Superior temporal gyrus (tissue), 1 donor: ENCODE measurements at regions not wholly inside any gene's neighbourhood (a gene's known extent, or its start where the extent isn't known, plus 50 kb on each side); places are given as distances from the start of the nearest gene placed in this dataset.

Source experiments
- DNase-seq: peaks from one replicate; pipeline ENCODE4 v3.0.0-alpha.2; 2016; ENCODE audit errors: extremely low spot score

GRCh38 chr11:76298255-76298654, 82.7 kb downstream of the THAP12 start:
- no peak for DNase-seq

- no peak for DNase-seq
Measured at GRCh38 chr11:76296731-76297542, 84.0 kb downstream of the THAP12 start.

GRCh38 chr11:76293189-76293631, 86.9 kb upstream of the WNT11 start:
- no peak for DNase-seq

- DNase-seq, result no peak
Measured at GRCh38 chr11:76292583-76293188, 86.4 kb upstream of the WNT11 start.

- no peak for DNase-seq
Measured at GRCh38 chr11:76291576-76292526, 85.5 kb upstream of the WNT11 start.

GRCh38 chr11:76288166-76288980, 82.1 kb upstream of the WNT11 start:
- no peak for DNase-seq

GRCh38 chr11:76287227-76287626, 80.9 kb upstream of the WNT11 start:
- DNase-seq, result no peak

GRCh38 chr11:76285397-76286104, 79.2 kb upstream of the WNT11 start:
- DNase-seq, result no peak

GRCh38 chr11:76284161-76284560, 77.9 kb upstream of the WNT11 start:
- DNase-seq, result no peak

GRCh38 chr11:76282811-76283595, 76.7 kb upstream of the WNT11 start:
- no peak for DNase-seq

- DNase-seq, result no peak
Measured at GRCh38 chr11:76282172-76282571, 75.9 kb upstream of the WNT11 start.

GRCh38 chr11:76281558-76281906, 75.2 kb upstream of the WNT11 start:
- no peak for DNase-seq

- no peak for DNase-seq
Measured at GRCh38 chr11:76280882-76281557, 74.7 kb upstream of the WNT11 start.

- DNase-seq, result no peak
Measured at GRCh38 chr11:76280151-76280881, 74.0 kb upstream of the WNT11 start.

- DNase-seq, result no peak
Measured at GRCh38 chr11:76279646-76280045, 73.3 kb upstream of the WNT11 start.

- no peak for DNase-seq
Measured at GRCh38 chr11:76279038-76279437, 72.7 kb upstream of the WNT11 start.

- DNase-seq, result no peak
Measured at GRCh38 chr11:76278526-76278925, 72.2 kb upstream of the WNT11 start.

GRCh38 chr11:76277298-76278175, 71.2 kb upstream of the WNT11 start:
- no peak for DNase-seq
